ENCODE measurements at regions not wholly inside any gene's neighbourhood (a gene's known extent, or its start where the extent isn't known, plus 50 kb on each side); places are given as distances from the start of the nearest gene placed in this dataset.

- TF ChIP-seq TCF7L2 (IDR thresholded peaks at IDR 0.05; ENCODE audit: low read depth, low read length) (no peak), SIN3A (IDR thresholded peaks at IDR 0.05; ENCODE audit: borderline replicate concordance, insufficient read depth, low read depth, low read length) (no peak), REST (IDR thresholded peaks at IDR 0.05; ENCODE audit: insufficient read depth in 1 of 2, low read depth in 2 of 2, low read length in 1 of 2) (no peak), CTCF (IDR thresholded peaks at IDR 0.05) (no peak), POLR2AphosphoS5 (IDR thresholded peaks at IDR 0.05; ENCODE audit: low read depth, low read length) (no peak)
- DNase-seq (ENCODE audit: low read depth, low spot score) (no peak), ATAC-seq (no peak)
- no peaks in the 10 kb centered on the region for H3K9me3 ChIP-seq (ENCODE audit: control insufficient read depth, insufficient read depth, low read depth, low read length)
- H3K4me3 ChIP-seq (ENCODE audit: low read depth in 2 of 2, low read length in 2 of 2) = no peak overlapping the region
- ChIA-PET CTCF (no interaction called here), POLR2A (no interaction called here)
- H3K4me1 ChIP-seq (ENCODE audit: control insufficient read depth, insufficient read depth, low read length) = no peaks in the 10 kb centered on the region
- no peaks in the 10 kb centered on the region for H3K36me3 ChIP-seq (ENCODE audit: control insufficient read depth, insufficient read depth, low read length)
- intact Hi-C loops (cut with micrococcal nuclease; ENCODE audit: unreplicated experiment) = no loop called here
- BruUV-seq (replicated peaks) = no TSS peak
- H3K27me3 ChIP-seq (ENCODE audit: control insufficient read depth, insufficient read depth, low read length) = no peaks in the 10 kb centered on the region
- in situ Hi-C loops (cut with HindIII; ENCODE audit: low pct_unique_long_range_greater_than_20kb, low sequenced_read_pairs) = no loop called here
- no peak overlapping the region for H3K27ac ChIP-seq (ENCODE audit: low read length)
These were observed 853.5 kb upstream of the TMPRSS15 start for GRCh38 chr21:19256934-19257660.

- H3K4me3 ChIP-seq (ENCODE audit: low read depth in 2 of 2, low read length in 2 of 2) = no peak overlapping the region
These were observed 858.3 kb upstream of the TMPRSS15 start for GRCh38 chr21:19261731-19262376.

More at GRCh38 chr21:19261731-19262376, 858.3 kb upstream of the TMPRSS15 start:
- Histone ChIP-seq H3K9me3 (ENCODE audit: control insufficient read depth, insufficient read depth, low read depth, low read length) (no peaks in the 10 kb centered on the region), H3K27ac (ENCODE audit: low read length) (no peak overlapping the region), H3K27me3 (ENCODE audit: control insufficient read depth, insufficient read depth, low read length) (no peaks in the 10 kb centered on the region), H3K4me1 (ENCODE audit: control insufficient read depth, insufficient read depth, low read length) (no peaks in the 10 kb centered on the region), H3K36me3 (ENCODE audit: control insufficient read depth, insufficient read depth, low read length) (no peaks in the 10 kb centered on the region)
- ChIA-PET CTCF (no interaction called here), POLR2A (no interaction called here)
- intact Hi-C loops (cut with micrococcal nuclease; ENCODE audit: unreplicated experiment) = no loop called here
- no TSS peak for BruUV-seq (replicated peaks)
- TF ChIP-seq SIN3A (IDR thresholded peaks at IDR 0.05; ENCODE audit: borderline replicate concordance, insufficient read depth, low read depth, low read length) (no peak), CTCF (IDR thresholded peaks at IDR 0.05) (no peak), POLR2AphosphoS5 (IDR thresholded peaks at IDR 0.05; ENCODE audit: low read depth, low read length) (no peak), REST (IDR thresholded peaks at IDR 0.05; ENCODE audit: insufficient read depth in 1 of 2, low read depth in 2 of 2, low read length in 1 of 2) (no peak), TCF7L2 (IDR thresholded peaks at IDR 0.05; ENCODE audit: low read depth, low read length) (no peak)
- DNase-seq (ENCODE audit: low read depth, low spot score) (no peak), ATAC-seq (no peak)
- in situ Hi-C loops (cut with HindIII; ENCODE audit: low pct_unique_long_range_greater_than_20kb, low sequenced_read_pairs) = no loop called here
